ENCODE measurements at regions not wholly inside any gene's neighbourhood (a gene's known extent, or its start where the extent isn't known, plus 50 kb on each side); places are given as distances from the start of the nearest gene placed in this dataset.
"Not testable (repeated sequence)": the region's sequence is repeated elsewhere in the genome, so short reads cannot be mapped to it uniquely, and the experiment has no call there.

DNA sequence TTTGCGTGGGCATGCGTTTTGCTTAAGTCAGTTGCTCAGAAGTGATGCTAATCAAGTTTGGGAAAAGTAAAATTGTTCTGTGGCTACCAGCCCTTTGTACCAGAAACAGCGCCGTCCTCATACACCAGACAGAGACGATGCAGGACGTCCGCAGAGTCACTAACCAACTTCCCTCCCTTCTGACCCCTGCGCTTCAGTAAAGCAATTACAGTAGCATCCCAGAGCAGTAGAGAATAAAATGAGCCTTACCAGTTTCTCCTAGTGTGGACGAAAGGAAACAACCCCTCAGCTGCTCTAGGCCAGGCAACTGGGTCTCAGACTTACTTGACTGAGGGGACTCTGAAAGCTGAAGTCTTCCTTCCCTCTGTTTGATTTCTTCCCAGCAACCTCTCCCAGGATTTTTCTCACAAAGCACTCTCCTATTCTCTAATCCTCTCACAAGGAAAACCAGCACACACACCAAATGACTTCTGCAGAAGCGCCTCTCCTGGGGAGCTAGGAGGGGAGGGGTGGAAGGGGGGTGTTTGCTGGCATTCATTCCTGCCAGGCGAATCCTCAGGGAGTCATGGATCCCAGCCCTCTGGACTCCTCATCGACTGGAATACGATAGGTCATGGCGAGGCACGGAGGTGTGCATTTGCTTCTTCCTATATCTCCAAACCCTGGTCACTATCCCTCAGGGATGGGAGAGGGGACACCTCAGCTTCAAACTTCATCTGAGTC lies 56.0 kb upstream of the MID1 start:
- no peak for DNase-seq (ENCODE audit: low read depth)

DNA sequence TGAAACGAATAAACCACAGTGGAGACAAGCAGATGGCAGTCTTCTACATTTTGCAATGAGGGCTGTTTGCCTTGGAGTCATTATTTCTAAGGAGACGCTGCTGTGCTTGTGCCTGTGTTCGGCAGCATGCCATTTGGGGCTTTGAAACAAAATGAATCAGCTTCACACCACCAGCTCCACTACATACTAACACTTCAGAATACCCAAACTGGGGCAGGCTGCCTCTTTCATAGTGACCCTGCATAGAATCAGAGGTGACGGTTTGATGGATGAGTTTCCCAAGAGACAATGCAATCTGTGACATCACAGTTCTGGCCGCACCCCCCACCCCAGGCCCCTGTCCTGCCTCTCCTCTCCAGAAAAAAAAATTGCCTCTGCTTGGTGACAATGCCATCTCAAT lies 57.1 kb upstream of the MID1 start:
- no peak for DNase-seq (ENCODE audit: low read depth)

GRCh38 chrX:10679387-10679786 lies 59.0 kb upstream of the MID1 start:
- DNase-seq (ENCODE audit: low read depth), result no peak

GRCh38 chrX:10681167-10681566 lies 60.8 kb upstream of the MID1 start:
- no peak for DNase-seq (ENCODE audit: low read depth)

DNA sequence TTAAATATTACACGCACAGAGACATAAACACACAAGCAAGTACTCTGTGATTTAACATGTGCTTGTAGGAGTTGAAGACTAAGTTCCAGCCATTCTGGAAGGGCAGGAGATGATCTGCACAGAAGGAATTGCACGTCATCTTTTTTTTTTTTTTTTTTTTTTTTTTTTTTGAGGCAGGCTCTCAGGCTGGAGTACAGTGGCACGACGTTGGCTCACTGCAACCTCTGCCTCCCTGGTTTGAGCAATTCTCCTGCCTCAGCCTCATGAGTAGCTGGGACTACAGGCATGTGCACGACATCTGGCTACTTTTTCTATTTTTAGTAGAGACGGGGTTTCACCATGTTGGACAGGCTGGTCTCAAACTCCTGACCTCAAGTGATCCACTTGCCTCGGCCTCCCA lies 63.2 kb upstream of the MID1 start:
- peak; percentile 18 for DNase-seq (ENCODE audit: low read depth)

- no peak for DNase-seq (ENCODE audit: low read depth)
Measured at GRCh38 chrX:10685923-10686595, 65.7 kb upstream of the MID1 start.

GRCh38 chrX:10691751-10692150 lies 71.4 kb upstream of the MID1 start:
- DNase-seq (ENCODE audit: low read depth), result not testable (repeated sequence)

GRCh38 chrX:10697616-10698317 lies 77.4 kb upstream of the MID1 start:
- DNase-seq (ENCODE audit: low read depth), result no peak

DNA sequence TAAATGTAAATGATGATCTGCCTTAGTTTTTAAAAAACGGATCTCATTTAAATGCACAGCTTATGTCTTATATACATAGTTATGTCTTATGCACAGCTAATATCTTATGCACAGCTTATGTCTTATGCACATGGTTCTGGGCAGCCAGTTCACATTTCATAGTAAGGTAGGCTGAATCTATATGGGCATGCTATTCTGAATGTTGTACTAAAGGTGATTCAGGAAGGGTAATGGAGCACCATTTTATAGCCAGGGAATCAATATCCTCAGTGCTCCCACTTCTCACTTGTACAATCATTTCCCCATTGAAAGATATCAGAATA lies 77.9 kb upstream of the MID1 start:
- DNase-seq (ENCODE audit: low read depth), result no peak

- no peak for DNase-seq (ENCODE audit: low read depth)
Measured at GRCh38 chrX:10702031-10702430, 81.6 kb upstream of the MID1 start.

GRCh38 chrX:10706342-10706741 lies 86.0 kb upstream of the MID1 start:
- not testable (repeated sequence) for DNase-seq (ENCODE audit: low read depth)

DNA sequence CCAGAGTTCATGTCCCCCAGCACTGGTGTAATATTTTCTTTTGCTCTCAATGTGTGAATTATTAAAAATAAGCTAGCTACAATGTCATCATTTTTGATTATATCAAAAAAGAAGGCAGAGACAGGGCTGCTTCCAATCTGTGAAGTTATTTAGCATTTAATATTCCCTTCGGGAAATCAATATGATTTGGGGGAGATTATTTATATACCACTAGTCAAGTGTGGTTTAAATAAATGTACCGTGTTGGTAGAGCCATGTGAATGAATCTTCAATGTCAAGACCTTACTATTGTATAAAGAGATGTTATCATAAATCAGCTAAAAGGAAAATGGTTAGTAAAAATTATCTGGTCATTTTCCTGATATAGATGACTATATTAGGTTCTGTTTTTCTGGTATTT lies 87.4 kb upstream of the MID1 start:
- DNase-seq (ENCODE audit: low read depth), result no peak

DNA sequence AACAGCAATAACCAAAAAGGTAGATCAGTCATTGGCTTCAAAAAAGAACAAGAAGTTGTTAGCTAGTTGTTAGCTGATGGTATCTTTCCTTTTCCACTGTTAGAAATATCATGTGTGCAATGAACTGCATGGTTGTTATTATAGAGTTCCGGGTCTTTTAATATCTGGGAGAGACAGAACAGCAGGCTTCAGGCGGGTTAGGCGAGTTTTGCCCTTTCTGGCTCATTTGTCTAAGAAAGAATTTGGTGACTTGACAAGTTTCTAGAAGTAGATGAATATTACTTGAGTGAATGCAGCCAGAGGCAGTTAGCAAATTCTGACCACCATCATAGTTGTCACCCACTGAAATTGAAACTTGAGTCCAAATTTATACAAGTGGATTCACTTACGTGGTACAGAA lies 88.9 kb upstream of the MID1 start:
- no peak for DNase-seq (ENCODE audit: low read depth)

DNA sequence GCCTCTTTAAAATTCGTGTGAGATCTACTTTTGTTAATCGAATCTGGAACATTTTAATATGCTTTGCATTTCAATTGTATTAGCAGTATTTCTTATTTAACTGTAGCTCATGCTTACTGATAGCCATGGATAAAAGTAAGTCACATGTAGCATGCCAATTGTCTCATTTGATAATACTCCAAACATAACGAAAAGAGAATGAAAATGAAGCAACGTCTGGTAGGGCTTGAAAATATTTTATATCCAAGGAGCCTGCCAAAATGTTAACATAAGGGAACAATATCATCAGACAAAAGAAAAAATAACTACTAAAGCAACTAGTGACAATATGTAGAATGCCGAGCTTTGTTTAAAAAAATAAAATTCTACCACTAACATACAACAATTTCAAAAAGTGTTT lies 94.1 kb upstream of the MID1 start:
- DNase-seq (ENCODE audit: low read depth), result no peak

- DNase-seq (ENCODE audit: low read depth), result peak; percentile 48
Measured at GRCh38 chrX:10722851-10723250, 102.5 kb upstream of the MID1 start.

GRCh38 chrX:10725071-10725470 lies 104.7 kb upstream of the MID1 start:
- DNase-seq (ENCODE audit: low read depth), result no peak

DNA sequence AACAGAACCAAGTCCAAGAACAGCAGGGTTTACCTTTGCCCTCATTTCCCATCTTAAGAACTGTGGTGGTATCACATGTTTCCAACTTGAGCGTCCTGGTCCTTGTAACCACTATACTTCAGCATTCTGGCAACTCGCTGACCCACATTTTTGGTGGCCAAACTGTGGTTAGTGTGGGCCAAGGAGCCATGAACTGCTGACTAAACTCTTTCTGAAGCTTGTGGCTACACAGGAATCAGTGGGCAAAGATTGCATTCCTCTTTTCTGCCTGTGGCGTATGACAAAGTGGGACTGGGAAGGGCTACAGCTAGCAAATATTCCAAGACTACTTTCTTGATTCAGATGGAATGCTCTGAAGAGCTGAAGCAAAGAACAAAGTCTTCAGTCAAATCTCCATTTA lies 106.3 kb upstream of the MID1 start:
- DNase-seq (ENCODE audit: low read depth), result peak; percentile 29

DNA sequence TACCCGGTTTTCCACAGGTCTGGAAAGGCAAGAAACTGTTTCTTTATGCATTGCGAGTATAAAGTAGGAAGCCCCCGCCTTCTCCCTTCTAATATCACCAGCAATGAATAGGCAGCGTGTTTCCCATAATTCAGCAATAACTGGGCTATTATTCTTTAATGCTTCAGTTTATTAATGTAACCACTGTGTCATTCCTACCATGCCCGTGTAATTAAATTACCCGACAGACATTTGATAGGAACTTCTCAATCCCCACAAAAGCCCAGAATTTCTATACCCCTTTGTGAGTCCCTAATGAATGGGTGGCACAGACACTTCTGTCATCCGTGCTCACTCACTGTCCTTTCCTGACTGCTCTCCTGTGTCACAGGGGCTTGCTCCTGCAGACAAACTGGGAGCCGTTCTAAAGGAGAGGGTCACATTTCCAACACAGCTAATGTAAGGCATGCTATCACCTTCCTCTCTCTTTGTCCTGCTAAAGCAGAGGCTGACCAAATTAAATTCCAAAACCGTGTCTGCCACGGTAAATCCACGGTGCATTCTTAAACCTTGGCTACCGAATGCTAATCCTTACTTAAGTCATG lies 108.5 kb upstream of the MID1 start:
- no peak for DNase-seq (ENCODE audit: low read depth)

GRCh38 chrX:10739426-10739825 lies 119.0 kb upstream of the MID1 start:
- DNase-seq (ENCODE audit: low read depth), result no peak

DNA sequence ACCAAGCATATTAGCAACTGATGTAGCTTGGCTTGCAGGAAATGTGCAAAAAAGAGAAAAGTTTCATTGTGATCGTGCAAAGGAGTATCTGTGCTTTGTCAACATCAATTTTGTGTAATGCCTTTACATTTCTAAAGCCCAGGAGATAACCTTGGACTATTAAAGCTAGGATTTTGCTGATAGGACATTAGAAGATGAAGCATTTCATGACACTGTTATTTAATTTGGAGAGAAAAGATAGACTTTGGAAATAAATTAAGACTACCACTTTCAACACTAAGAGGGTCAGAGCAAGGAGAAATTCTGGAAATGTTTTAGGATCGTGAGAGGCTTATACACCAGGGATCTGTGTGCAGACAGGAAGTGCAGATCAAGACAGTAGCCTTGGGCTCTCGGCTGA lies 120.6 kb upstream of the MID1 start:
- no peak for DNase-seq (ENCODE audit: low read depth)

DNA sequence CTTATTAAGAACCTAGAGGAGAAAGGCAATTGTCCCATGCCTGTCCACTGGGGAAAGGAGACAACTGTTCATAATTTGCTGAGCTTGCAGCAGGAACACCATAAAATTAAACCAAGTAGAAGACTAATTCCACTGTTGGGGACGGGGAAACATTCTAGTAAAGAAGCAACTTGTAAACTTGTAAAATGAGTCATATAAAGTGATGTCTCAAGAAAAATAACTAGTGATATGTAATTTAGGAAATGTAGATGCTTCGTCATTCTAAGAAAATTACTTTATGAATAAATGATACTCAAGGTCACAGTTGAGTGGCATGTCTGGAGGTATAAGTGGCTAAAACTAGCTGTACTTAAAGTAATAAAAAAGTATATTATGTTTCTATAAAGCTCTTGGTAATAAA lies 121.2 kb upstream of the MID1 start:
- DNase-seq (ENCODE audit: low read depth), result no peak

DNA sequence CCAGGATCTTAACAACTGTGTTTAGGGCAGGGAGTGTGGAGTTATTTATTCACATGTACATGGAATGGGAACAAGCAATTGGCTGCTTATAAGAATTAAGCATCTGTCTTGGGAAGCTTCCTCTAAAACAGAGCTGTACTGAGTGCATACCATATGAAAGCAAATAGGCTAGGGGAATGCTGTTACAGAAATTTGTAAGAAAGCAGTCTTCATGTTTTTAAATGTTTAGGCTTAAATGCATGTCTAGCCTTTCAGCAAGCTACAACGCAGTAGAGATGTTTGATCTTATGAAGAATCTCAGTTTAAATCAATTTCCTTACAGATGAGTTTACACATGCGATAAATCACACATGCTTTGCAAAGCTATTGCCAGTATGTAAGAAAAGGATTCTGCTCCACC lies 123.1 kb upstream of the MID1 start:
- no peak for DNase-seq (ENCODE audit: low read depth)

- DNase-seq (ENCODE audit: low read depth), result no peak
Measured at GRCh38 chrX:10744007-10744406, 123.6 kb upstream of the MID1 start.
